ENCODE measurements at regions not wholly inside any gene's neighbourhood (a gene's known extent, or its start where the extent isn't known, plus 50 kb on each side); places are given as distances from the start of the nearest gene placed in this dataset.

DNA sequence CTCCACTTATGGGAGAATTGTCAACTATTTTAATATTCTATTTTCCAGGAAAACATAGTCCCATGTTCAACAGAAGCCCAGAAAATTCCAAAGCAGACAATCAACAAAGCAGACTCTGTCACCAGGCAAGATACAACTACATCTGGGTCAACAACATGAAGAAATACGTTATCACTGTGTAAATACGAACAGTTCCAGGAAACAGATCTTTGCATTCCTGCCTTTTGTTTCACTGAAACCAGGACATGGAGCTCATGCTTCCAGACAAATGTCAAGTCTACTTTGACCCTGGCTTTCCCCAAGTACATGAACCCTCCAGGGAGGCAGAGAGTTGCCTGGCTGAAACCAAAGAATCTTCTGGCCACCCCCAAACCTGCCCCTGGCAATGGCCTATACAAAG lies 106.7 kb downstream of the SETD4 start (continued):
- TF ChIP-seq GTF3A (CRISPR knock-in tag; conservative IDR thresholded peaks at IDR 0.05) (no peak), ZNF354B (CRISPR knock-in tag; IDR thresholded peaks at IDR 0.05) (0 out of 2 replicates have a peak, but pooled peaks have one; percentile 23), ELF4 (CRISPR knock-in tag; IDR thresholded peaks at IDR 0.05; ENCODE audit: borderline replicate concordance) (peak; percentile 51; the same call in 1 of the 2 replicates), EEA1 (CRISPR knock-in tag; IDR thresholded peaks at IDR 0.05; ENCODE audit: borderline replicate concordance) (no peak), ZSCAN31 (CRISPR knock-in tag; IDR thresholded peaks at IDR 0.05; ENCODE audit: low read depth) (no peak), ZBTB20 (CRISPR knock-in tag; IDR thresholded peaks at IDR 0.05; ENCODE audit: borderline replicate concordance, low read depth) (peak; percentile 78; the same call in 1 of the 2 replicates), ZSCAN30 (CRISPR knock-in tag; IDR thresholded peaks at IDR 0.05) (no peak), HNF1B (CRISPR knock-in tag; IDR thresholded peaks at IDR 0.05) (peak; percentile 85), NFE2 (CRISPR knock-in tag; IDR thresholded peaks at IDR 0.05) (no peak), STAT5B (CRISPR knock-in tag; IDR thresholded peaks at IDR 0.05) (0 out of 2 replicates have a peak, but pooled peaks have one; percentile 68), GABPB1 (CRISPR knock-in tag; IDR thresholded peaks at IDR 0.05) (peak; percentile 33; the same call in 1 of the 2 replicates), DRAP1 (CRISPR knock-in tag; IDR thresholded peaks at IDR 0.05) (peak; percentile 23; the same call in 1 of the 2 replicates), ZNF446 (CRISPR knock-in tag; IDR thresholded peaks at IDR 0.05) (no peak), ZNF550 (CRISPR knock-in tag; IDR thresholded peaks at IDR 0.05; ENCODE audit: borderline replicate concordance) (no peak), IRF2 (CRISPR knock-in tag; IDR thresholded peaks at IDR 0.05) (peak; percentile 82), KAT8 (CRISPR knock-in tag; IDR thresholded peaks at IDR 0.05) (peak; percentile 67; the same call in 1 of the 2 replicates), EP300 (IDR thresholded peaks at IDR 0.05; ENCODE audit: low read depth in 2 of 2, low read length in 2 of 2) (peak; percentile 80 to 99; a peak in 3 of 4 replicates), EP300 (CRISPR knock-in tag; IDR thresholded peaks at IDR 0.05; ENCODE audit: borderline replicate concordance) (peak; percentile 99), ZNF660 (CRISPR knock-in tag; IDR thresholded peaks at IDR 0.05; ENCODE audit: borderline replicate concordance, low read depth) (no peak), ZNF607 (CRISPR knock-in tag; IDR thresholded peaks at IDR 0.05; ENCODE audit: borderline replicate concordance) (no peak; the same call in 1 of the 2 replicates), SMARCC2 (IDR thresholded peaks at IDR 0.05) (peak; percentile 72; the same call in 1 of the 2 replicates), JDP2 (CRISPR knock-in tag; IDR thresholded peaks at IDR 0.05; ENCODE audit: borderline replicate concordance) (no peak; the same call in 1 of the 2 replicates), RFX3 (CRISPR knock-in tag; IDR thresholded peaks at IDR 0.05) (peak; percentile 41; the same call in 1 of the 2 replicates), CENPBD1 (CRISPR knock-in tag; IDR thresholded peaks at IDR 0.05; ENCODE audit: borderline replicate concordance, low read depth) (no peak), POGZ (CRISPR knock-in tag; IDR thresholded peaks at IDR 0.05) (peak; percentile 85)
- TF ChIP-seq, protein P1, sequence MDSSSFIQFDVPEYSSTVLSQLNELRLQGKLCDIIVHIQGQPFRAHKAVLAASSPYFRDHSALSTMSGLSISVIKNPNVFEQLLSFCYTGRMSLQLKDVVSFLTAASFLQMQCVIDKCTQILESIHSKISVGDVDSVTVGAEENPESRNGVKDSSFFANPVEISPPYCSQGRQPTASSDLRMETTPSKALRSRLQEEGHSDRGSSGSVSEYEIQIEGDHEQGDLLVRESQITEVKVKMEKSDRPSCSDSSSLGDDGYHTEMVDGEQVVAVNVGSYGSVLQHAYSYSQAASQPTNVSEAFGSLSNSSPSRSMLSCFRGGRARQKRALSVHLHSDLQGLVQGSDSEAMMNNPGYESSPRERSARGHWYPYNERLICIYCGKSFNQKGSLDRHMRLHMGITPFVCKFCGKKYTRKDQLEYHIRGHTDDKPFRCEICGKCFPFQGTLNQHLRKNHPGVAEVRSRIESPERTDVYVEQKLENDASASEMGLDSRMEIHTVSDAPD (CRISPR knock-in tag; IDR thresholded peaks at IDR 0.05), result peak; percentile 78; the same call in 1 of the 2 replicates

Measured in HepG2 (cell line).